Left lung (tissue), 4 donors: ENCODE measurements at regions not wholly inside any gene's neighbourhood (a gene's known extent, or its start where the extent isn't known, plus 50 kb on each side); places are given as distances from the start of the nearest gene placed in this dataset.

ENCODE experiments used
- ATAC-seq: fragments of 200-7000 bp; cut with Tn5 transposase; one replicate; pipeline ENCODE4 v1.9.1; 2020; ENCODE audit warnings: moderate library complexity
- DNase-seq, 4 donors: peaks; one replicate each; pipeline ENCODE4 v3.0.0-alpha.2; 2013 to 2020
- H3K27ac ChIP-seq, 2 donors: fragments of 200-600 bp; sonication (generic) in 1 of 2; one replicate each; pipeline versions ENCODE4 v1.5.0 to v1.8.0; 2020 to 2021
- H3K27me3 ChIP-seq, 2 donors: fragments of 200-600 bp; sonication (generic) in 1 of 2; one replicate each; pipeline versions ENCODE4 v1.5.0 to v1.8.0; 2020 to 2021
- H3K36me3 ChIP-seq, 2 donors: fragments of 200-600 bp; sonication (generic) in 1 of 2; one replicate each; pipeline versions ENCODE4 v1.5.0 to v1.8.0; 2020 to 2021
- H3K4me1 ChIP-seq, 2 donors: fragments of 200-600 bp; one replicate each; pipeline ENCODE4 v1.8.0; 2021
- H3K4me3 ChIP-seq, 2 donors: fragments of 200-600 bp; sonication (generic) in 1 of 2; one replicate each; pipeline versions ENCODE4 v1.5.0 to v1.8.0; 2020 to 2021; ENCODE audit warnings: mild to moderate bottlenecking in 1 of 2
- H3K9me3 ChIP-seq, 2 donors: fragments of 200-600 bp; sonication (generic) in 1 of 2; one replicate each; pipeline versions ENCODE4 v1.5.0 to v1.8.0; 2020 to 2021
- intact Hi-C, 2 donors: fragments of 100-400 bp; cut with DNase I; formaldehyde crosslinking; loops; one replicate each; pipeline versions ENCODE4 v1.11.2 to v1.14.2; 2022
- TF ChIP-seq, protein P1 (sequence below), 2 donors: fragments of 200-600 bp; sonication (generic) in 1 of 2; IDR thresholded peaks; one replicate each; pipeline versions ENCODE4 v1.5.0 to v1.8.0; 2021; ENCODE audit warnings: antibody characterized with exemption in 2 of 2
- donor health status: DM: no; HTN: yes; CAD: no.
- donor health status: DM: no; HTN: no; CAD: no.

DNA sequence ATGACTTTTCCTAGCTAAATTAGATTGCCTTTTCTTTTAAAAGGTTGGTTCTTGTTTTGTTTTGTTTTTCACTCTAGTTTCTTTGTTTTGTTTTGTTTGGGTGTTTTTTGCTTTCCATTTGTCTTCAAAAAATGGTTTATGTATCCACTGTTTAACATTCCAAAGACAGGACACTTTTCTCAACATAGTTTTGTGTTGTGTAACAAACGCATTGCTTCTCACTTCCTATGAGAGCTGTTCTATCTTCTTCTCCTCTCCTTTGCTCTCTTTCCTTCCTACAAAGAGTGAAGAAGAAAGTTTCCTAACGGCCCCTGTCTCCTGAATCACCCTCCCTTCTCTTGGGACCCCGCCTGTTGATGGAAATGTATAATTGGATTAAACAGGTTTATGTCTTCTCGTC is 539.7 kb downstream of the ACTL7B start:
- Histone ChIP-seq H3K27me3 (no peaks in the 10 kb centered on the region), H3K4me1 (no peaks in the 10 kb centered on the region), H3K4me3 (no peak overlapping the region), H3K9me3 (no peaks in the 10 kb centered on the region), H3K36me3 (no peaks in the 10 kb centered on the region), H3K27ac (no peak overlapping the region)
- no peak for ATAC-seq
- TF ChIP-seq, protein P1, sequence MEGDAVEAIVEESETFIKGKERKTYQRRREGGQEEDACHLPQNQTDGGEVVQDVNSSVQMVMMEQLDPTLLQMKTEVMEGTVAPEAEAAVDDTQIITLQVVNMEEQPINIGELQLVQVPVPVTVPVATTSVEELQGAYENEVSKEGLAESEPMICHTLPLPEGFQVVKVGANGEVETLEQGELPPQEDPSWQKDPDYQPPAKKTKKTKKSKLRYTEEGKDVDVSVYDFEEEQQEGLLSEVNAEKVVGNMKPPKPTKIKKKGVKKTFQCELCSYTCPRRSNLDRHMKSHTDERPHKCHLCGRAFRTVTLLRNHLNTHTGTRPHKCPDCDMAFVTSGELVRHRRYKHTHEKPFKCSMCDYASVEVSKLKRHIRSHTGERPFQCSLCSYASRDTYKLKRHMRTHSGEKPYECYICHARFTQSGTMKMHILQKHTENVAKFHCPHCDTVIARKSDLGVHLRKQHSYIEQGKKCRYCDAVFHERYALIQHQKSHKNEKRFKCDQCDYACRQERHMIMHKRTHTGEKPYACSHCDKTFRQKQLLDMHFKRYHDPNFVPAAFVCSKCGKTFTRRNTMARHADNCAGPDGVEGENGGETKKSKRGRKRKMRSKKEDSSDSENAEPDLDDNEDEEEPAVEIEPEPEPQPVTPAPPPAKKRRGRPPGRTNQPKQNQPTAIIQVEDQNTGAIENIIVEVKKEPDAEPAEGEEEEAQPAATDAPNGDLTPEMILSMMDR (IDR thresholded peaks at IDR 0.05), result no peak
- DNase-seq, result no peak
- intact Hi-C loops, result no loop called here

GRCh38 chr9:108311745-108312144 is 544.0 kb downstream of the ACTL7B start:
- intact Hi-C loops, result no loop called here
- peak in 2 of 4 donors; percentile 56 to 87 for DNase-seq
- Histone ChIP-seq H3K4me1 (no peaks in the 10 kb centered on the region), H3K4me3 (no peak overlapping the region), H3K27ac (no peak overlapping the region), H3K9me3 (peaks cover 0 to 7% of the 10 kb centered on the region in 2 donors), H3K27me3 (no peaks in the 10 kb centered on the region), H3K36me3 (no peaks in the 10 kb centered on the region)
- ATAC-seq, result no peak
- TF ChIP-seq, protein P1 (IDR thresholded peaks at IDR 0.05), result no peak

- intact Hi-C loops, result no loop called here
- Histone ChIP-seq H3K27ac (no peak overlapping the region), H3K4me3 (no peak overlapping the region), H3K36me3 (no peaks in the 10 kb centered on the region), H3K9me3 (peaks cover 0 to 7% of the 10 kb centered on the region in 2 donors), H3K27me3 (no peaks in the 10 kb centered on the region), H3K4me1 (no peaks in the 10 kb centered on the region)
- DNase-seq, result no peak
- TF ChIP-seq, protein P1 (IDR thresholded peaks at IDR 0.05), result no peak
- no peak for ATAC-seq
These were observed 545.6 kb downstream of the ACTL7B start for GRCh38 chr9:108310202-108310601.

- ATAC-seq (peak; percentile 67), DNase-seq (peak in 1 of 4 donors; percentile 33)
- Histone ChIP-seq H3K4me3 (no peak overlapping the region), H3K27me3 (no peaks in the 10 kb centered on the region), H3K27ac (peak overlapping the region in 1 of 2 donors; percentile 81), H3K36me3 (no peaks in the 10 kb centered on the region), H3K4me1 (peaks cover 4 to 33% of the 10 kb centered on the region in 2 donors), H3K9me3 (no peaks in the 10 kb centered on the region)
- TF ChIP-seq, protein P1 (IDR thresholded peaks at IDR 0.05), result no peak
- intact Hi-C loops, result no loop called here
These were observed 555.2 kb downstream of the ACTL7B start for GRCh38 chr9:108300306-108301287.

DNA sequence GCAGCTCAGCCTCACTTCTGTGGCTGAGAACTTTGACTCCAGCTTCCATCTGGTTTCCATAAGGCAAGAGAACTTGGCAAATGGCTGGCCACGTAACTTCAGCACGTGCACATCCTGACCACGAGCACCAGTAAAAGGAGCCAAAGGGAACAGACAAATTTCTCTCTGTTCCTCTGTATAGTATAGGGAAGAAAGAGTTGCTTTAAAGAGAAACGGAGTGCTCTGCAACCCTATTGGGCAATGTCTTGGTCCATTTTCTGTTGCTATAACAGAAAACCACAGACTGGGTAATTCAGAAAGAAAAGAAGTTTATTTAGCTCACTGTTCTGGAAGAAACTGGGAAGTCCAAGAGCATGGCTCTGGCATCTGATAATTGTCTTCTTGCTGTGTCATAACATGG is 558.7 kb downstream of the ACTL7B start:
- no peaks in the 10 kb centered on the region for H3K9me3 ChIP-seq
- H3K4me3 ChIP-seq, result no peak overlapping the region
- peak in 2 of 4 donors; percentile 64 to 77 for DNase-seq
- H3K27ac ChIP-seq, result peak overlapping the region; percentile 9 to 79
- H3K4me1 ChIP-seq, result peaks cover 4 to 33% of the 10 kb centered on the region in 2 donors
- no peaks in the 10 kb centered on the region for H3K36me3 ChIP-seq
- intact Hi-C loops, result no loop called here
- H3K27me3 ChIP-seq, result no peaks in the 10 kb centered on the region
- TF ChIP-seq, protein P1 (IDR thresholded peaks at IDR 0.05), result no peak
- peak; percentile 76 for ATAC-seq
